ENCODE measurements at regions not wholly inside any gene's neighbourhood (a gene's known extent, or its start where the extent isn't known, plus 50 kb on each side); places are given as distances from the start of the nearest gene placed in this dataset.
"Not testable (repeated sequence)": the region's sequence is repeated elsewhere in the genome, so short reads cannot be mapped to it uniquely, and the experiment has no call there.

- TF ChIP-seq Cebpa-rat (IDR thresholded peaks at IDR 0.05): no peak
- Histone ChIP-seq H3K4me1 (peaks cover 0 to 6% (median 0%) of the 10 kb centered on the region in 10 experiments; a peak in 3 of 20 replicates), H3K4me3 (no peak overlapping the region), H3K9ac (no peak overlapping the region), H3K9me3 (replicated peaks in 1 of 11) (peaks cover 0 to 12% (median 9%) of the 10 kb centered on the region in 11 experiments; a peak in 14 of 22 replicates), H3K36me3 (no peaks in the 10 kb centered on the region), H3K27me3 (no peaks in the 10 kb centered on the region), H4K20me1 (no peaks in the 10 kb centered on the region), H3K27ac (no peak overlapping the region), H3K4me2 (no peak overlapping the region)
These were observed 62.9 kb upstream of the UBASH3B start for GRCh38 chr11:122592641-122593040.

- no peak overlapping the region for H3K27ac ChIP-seq
- no peak for TF ChIP-seq Cebpa-rat (IDR thresholded peaks at IDR 0.05)
These were observed 70.9 kb upstream of the UBASH3B start for GRCh38 chr11:122584670-122585069.

GRCh38 chr11:122580071-122580470, 75.5 kb upstream of the UBASH3B start:
- not testable (repeated sequence) for H3K9ac ChIP-seq, H3K27me3 ChIP-seq, H3K27ac ChIP-seq, H4K20me1 ChIP-seq, H3K36me3 ChIP-seq, H3K4me3 ChIP-seq
- peaks cover 7 to 22% (median 14%) of the 10 kb centered on the region in 11 experiments; a peak in 14 of 22 replicates for H3K9me3 ChIP-seq (replicated peaks in 1 of 11)
- peak overlapping the region in 1 of 11 experiments; percentile 73; a peak in 3 of 22 replicates for H3K4me2 ChIP-seq
- H3K4me1 ChIP-seq: peaks cover 3 to 11% (median 6%) of the 10 kb centered on the region in 10 experiments; a peak in 14 of 20 replicates

More at GRCh38 chr11:122584670-122585069, 70.9 kb upstream of the UBASH3B start:
- no peak overlapping the region for H3K4me2 ChIP-seq
- H3K27me3 ChIP-seq: no peaks in the 10 kb centered on the region
- H3K9me3 ChIP-seq (replicated peaks in 1 of 11): peaks cover 11 to 38% (median 20%) of the 10 kb centered on the region in 11 experiments; a peak in 19 of 22 replicates
- no peak overlapping the region for H3K4me3 ChIP-seq
- no peaks in the 10 kb centered on the region for H3K36me3 ChIP-seq
- H3K9ac ChIP-seq: no peak overlapping the region
- peaks cover 3 to 11% (median 6%) of the 10 kb centered on the region in 10 experiments; a peak in 14 of 20 replicates for H3K4me1 ChIP-seq
- no peaks in the 10 kb centered on the region for H4K20me1 ChIP-seq

GRCh38 chr11:122578171-122578825, 77.2 kb upstream of the UBASH3B start:
- Histone ChIP-seq H3K27ac (no peak overlapping the region), H3K4me1 (peaks cover 3 to 11% (median 6%) of the 10 kb centered on the region in 10 experiments; a peak in 14 of 20 replicates), H3K9me3 (replicated peaks in 1 of 11) (peaks cover 0 to 9% (median 5%) of the 10 kb centered on the region in 11 experiments; a peak in 8 of 22 replicates), H3K4me3 (no peak overlapping the region), H4K20me1 (no peaks in the 10 kb centered on the region), H3K4me2 (no peak overlapping the region), H3K27me3 (no peaks in the 10 kb centered on the region), H3K36me3 (no peaks in the 10 kb centered on the region), H3K9ac (no peak overlapping the region)
- no peak for TF ChIP-seq Cebpa-rat (IDR thresholded peaks at IDR 0.05)

- Histone ChIP-seq H3K4me1 (no peaks in the 10 kb centered on the region), H3K27me3 (no peaks in the 10 kb centered on the region), H3K4me3 (no peak overlapping the region), H3K9ac (no peak overlapping the region), H3K36me3 (no peaks in the 10 kb centered on the region), H3K4me2 (no peak overlapping the region), H4K20me1 (no peaks in the 10 kb centered on the region), H3K27ac (no peak overlapping the region), H3K9me3 (replicated peaks in 1 of 11) (0 out of 22 replicates have a peak, but pooled peaks cover 0 to 3% (median 0%) of the 10 kb centered on the region in 11 experiments)
- TF ChIP-seq Cebpa-rat (IDR thresholded peaks at IDR 0.05): no peak
These were observed 82.9 kb upstream of the UBASH3B start for GRCh38 chr11:122572592-122572991.

- Histone ChIP-seq H3K27me3 (no peaks in the 10 kb centered on the region), H4K20me1 (no peaks in the 10 kb centered on the region), H3K9ac (no peak overlapping the region), H3K4me2 (no peak overlapping the region), H3K27ac (no peak overlapping the region), H3K36me3 (no peaks in the 10 kb centered on the region), H3K9me3 (replicated peaks in 1 of 11) (no peaks in the 10 kb centered on the region), H3K4me3 (no peak overlapping the region), H3K4me1 (no peaks in the 10 kb centered on the region)
- no peak for TF ChIP-seq Cebpa-rat (IDR thresholded peaks at IDR 0.05)
These were observed 91.8 kb upstream of the UBASH3B start for GRCh38 chr11:122563761-122564160.

- no peaks in the 10 kb centered on the region for H4K20me1 ChIP-seq
- no peak for TF ChIP-seq Cebpa-rat (IDR thresholded peaks at IDR 0.05)
- no peaks in the 10 kb centered on the region for H3K27me3 ChIP-seq
- no peak overlapping the region for H3K4me2 ChIP-seq
- H3K9ac ChIP-seq: no peak overlapping the region
- H3K4me1 ChIP-seq: no peaks in the 10 kb centered on the region
- no peak overlapping the region for H3K27ac ChIP-seq
- no peaks in the 10 kb centered on the region for H3K36me3 ChIP-seq
- H3K4me3 ChIP-seq: no peak overlapping the region
- peaks cover 9 to 23% (median 12%) of the 10 kb centered on the region in 11 experiments; a peak in 20 of 22 replicates for H3K9me3 ChIP-seq (replicated peaks in 1 of 11)
These were observed 95.7 kb upstream of the UBASH3B start for GRCh38 chr11:122559734-122560382.

- H3K27me3 ChIP-seq, H3K4me1 ChIP-seq, H4K20me1 ChIP-seq, H3K27ac ChIP-seq, H3K4me3 ChIP-seq, H3K36me3 ChIP-seq, H3K4me2 ChIP-seq, H3K9ac ChIP-seq: not testable (repeated sequence)
- peaks cover 9 to 23% (median 12%) of the 10 kb centered on the region in 11 experiments; a peak in 20 of 22 replicates for H3K9me3 ChIP-seq (replicated peaks in 1 of 11)
These were observed 96.3 kb upstream of the UBASH3B start for GRCh38 chr11:122559218-122559617.

- H3K4me3 ChIP-seq: not testable (repeated sequence)
These were observed 98.4 kb upstream of the UBASH3B start for GRCh38 chr11:122557163-122557562.

More at GRCh38 chr11:122557163-122557562, 98.4 kb upstream of the UBASH3B start:
- not testable (repeated sequence) for H3K4me1 ChIP-seq, H3K4me2 ChIP-seq, H3K27ac ChIP-seq, H3K9ac ChIP-seq, H3K36me3 ChIP-seq, H4K20me1 ChIP-seq, H3K27me3 ChIP-seq
- H3K9me3 ChIP-seq (replicated peaks in 1 of 11): peaks cover 9 to 23% (median 12%) of the 10 kb centered on the region in 11 experiments; a peak in 20 of 22 replicates
